Activated gamma-delta T cell (primary cell): ENCODE measurements at regions not wholly inside any gene's neighbourhood (a gene's known extent, or its start where the extent isn't known, plus 50 kb on each side); places are given as distances from the start of the nearest gene placed in this dataset.
"Not testable (repeated sequence)": the region's sequence is repeated elsewhere in the genome, so short reads cannot be mapped to it uniquely, and the experiment has no call there.

Source experiments
- DNase-seq: peaks from one replicate; lab custom pipeline; 2025; lab: John Stamatoyannopoulos, UW

DNA sequence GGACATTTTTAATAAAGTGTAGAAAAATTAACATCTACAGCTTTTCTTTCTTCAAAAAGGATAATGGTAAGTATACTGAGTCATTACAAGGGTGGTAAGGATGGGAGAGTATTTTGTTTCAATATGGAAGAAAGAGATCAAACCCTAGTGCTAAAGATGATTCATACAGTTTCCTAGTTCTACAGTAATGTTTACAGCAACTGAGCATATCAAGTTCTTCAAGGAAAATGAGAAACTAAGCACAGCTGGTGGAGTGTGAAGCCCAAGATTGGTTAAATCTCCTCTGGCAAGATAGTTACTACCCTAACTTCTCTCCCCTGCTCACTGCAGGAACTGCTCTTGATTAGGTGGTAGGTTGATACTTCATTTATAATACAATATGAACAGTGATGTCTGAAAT, 467.5 kb downstream of the XIRP2 start:
- DNase-seq: no peak

DNA sequence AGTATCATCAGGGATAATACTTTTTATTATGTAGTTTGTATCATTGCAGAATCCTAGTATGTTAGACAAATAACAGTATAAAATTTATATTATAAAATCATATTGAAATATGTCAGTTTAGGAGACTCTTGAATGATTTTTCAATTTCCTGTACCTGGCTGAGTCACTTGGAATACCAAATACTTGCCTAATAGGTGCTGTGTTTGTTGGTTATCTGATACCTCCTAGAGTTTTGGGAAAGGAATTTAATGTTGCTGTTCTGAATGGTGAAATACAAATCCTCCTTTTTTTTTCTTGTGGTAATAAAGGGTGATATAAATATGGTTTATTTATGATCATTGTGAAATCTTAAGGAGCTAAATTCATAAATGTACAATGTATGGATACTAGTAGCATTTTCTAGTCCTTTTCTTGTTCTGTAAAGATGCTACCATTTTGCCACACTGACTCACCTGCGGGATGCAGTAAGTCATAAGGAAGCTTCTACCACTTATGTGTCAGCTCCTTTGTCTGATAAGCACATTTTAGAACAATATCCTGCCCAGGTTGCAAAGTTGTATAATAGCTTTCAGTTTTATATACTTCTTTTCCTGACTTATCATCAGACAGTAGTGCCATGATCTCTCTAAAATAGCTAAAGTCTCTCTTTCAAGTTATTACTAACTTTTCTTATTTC, 465.5 kb downstream of the XIRP2 start:
- no peak for DNase-seq

DNA sequence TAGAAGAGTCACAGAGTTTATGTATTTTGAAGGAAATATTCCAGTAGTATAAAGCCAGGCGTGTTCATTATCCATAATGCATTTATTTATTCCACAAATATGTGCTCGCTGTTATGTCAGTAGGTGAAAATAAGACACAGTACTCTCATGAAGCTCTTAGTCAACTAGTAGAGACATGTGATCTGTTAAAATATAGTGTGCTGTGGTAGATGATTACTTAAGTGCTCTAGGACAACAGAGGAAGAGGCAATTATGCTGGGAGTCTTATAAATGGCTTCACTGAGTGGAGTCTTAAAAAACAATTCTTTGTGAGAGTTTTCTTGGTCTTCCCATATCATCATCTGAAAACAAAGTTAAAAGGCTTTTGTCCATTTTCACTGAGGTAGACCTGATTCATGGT, 457.3 kb downstream of the XIRP2 start:
- no peak for DNase-seq

DNA sequence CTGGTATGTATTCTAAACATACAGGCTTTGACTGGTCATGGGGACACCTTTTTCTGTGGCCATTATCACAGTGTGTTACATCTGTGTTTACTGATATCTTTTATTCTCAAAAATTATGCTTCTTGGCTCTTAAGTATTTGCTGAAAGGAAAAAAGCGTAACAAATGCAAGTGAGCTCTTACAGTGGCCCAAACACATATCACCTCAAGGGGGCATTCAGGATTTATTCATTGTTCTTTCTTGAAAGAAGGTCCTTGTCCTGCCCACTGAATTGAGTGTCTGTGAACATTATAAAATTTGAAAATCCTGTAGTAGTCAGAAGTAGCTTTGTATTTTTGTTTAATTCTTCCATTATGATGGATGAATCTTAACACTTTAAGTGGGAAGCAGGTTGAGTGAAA, 454.5 kb downstream of the XIRP2 start:
- DNase-seq: no peak

DNA sequence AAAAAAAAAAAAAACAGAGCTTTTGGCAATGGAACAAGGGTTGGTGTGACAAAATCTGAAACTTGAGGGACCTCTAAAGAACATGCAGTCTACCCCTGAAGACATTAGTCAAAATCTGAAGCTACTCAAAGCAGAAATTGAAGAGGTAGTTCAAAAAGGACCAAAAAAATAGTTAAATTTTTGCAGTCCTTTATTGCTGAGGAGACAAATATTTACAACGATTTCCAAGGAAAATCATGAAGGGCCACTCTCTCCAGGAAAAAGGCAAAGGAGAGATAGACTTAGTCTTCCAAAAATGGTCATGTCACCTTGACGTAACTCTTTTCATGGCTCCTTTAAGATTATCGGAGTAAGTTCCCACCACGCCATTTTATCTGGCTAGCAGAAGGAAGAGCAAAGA, 452.0 kb downstream of the XIRP2 start:
- DNase-seq: no peak

DNA sequence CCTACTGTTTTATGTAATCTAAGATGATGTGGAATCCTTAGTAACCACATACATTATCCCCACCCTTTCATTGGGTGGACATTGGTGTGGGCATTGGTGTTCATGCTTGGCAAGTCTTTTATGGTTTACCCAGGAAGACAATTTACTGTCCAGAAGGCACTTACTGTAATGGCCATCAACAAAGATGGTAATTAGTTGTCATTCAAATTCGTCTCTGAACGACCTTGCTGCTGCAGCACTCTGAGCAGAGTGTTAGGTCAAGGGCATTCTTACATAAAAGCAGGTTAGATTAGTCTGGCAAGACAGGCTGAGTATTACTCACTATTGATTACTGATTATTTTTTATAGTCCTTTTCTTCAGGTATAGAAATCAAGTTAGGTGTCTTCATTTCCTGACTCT, 447.9 kb downstream of the XIRP2 start:
- DNase-seq: no peak

DNA sequence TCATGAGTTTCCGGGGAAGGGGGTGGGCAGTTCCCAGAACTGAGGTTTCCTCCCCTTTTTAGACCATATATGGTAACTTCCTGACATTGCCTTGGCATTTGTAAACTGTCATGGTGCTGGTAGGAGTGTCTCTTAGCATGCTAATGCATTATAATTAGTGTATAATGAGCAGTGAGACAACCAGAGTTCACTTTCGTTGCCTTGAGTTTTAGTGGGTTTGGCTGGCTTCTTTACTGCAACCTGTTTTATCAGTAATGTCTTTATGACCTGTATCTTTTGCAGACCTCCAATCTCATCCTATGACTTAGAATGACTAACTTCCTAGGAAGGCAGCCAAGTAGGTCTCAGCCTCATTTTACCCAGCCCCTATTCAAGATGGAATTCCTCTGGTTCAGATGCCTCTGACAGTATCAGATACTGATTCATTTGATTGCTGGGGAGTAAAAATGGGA, 447.3 kb downstream of the XIRP2 start:
- no peak for DNase-seq

DNA sequence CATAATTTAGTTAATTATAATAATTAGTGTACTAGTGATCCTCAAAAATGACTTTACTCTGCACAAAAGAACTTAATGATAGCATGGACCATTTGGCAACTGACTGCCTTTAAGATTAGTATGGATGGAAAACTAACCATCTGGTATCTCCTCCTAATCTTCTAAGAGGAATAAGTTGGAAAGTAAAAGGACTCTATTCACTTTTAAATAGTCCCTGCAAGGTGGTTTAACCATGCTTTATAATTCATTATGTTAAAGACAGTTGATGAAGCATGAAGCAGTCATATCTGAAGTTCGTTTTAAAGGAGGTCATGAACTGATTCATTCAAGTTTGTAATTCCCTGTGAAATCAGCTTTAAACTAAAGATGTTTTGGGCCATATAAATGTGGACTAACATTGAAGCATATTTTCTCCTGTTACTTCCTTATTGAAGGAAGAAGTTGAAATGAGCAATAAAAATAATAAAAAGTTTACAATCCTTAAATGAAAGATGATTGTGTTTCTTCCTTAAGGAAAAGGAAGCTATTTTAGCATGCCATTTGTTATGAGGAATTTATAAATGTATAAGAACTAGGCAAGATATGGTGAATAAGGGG, 446.0 kb downstream of the XIRP2 start:
- DNase-seq: no peak

DNA sequence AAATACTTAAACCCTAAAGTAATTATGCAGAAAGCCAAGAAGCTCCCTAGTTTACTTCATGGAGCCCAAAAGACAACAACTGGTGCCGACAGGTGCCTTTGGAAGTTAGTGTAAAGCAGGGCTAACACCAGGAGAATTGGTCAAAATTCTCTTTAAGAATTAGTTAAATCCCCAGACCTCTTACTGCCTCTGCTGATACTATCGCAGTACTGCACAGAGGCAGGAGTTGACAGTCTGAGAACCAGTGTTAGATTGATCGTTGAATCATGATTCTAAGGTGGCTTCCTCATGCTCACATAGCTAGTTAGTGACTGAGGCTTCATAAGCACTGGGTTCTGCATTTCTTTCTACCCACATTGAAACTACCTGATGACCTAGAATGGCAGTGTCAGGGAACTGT, 445.0 kb downstream of the XIRP2 start:
- DNase-seq: no peak

DNA sequence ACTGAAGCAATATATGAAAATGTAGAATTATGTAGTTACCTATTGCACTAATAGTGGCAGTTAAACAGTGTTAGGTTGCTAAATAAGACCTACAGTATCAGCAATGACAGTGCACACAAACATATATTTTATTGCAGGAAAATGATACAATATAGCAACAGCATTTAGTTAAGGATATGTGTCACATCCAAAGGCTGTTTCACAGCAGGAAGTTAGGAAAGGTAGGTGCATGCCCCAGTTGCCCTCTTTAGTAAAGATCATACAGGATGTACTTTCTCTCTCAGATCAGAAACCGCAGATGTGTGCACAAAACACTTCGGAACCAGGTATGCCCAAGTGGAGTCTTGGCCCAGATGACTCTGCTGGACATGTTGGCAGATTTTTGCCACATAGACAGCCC, 444.1 kb downstream of the XIRP2 start:
- no peak for DNase-seq

DNA sequence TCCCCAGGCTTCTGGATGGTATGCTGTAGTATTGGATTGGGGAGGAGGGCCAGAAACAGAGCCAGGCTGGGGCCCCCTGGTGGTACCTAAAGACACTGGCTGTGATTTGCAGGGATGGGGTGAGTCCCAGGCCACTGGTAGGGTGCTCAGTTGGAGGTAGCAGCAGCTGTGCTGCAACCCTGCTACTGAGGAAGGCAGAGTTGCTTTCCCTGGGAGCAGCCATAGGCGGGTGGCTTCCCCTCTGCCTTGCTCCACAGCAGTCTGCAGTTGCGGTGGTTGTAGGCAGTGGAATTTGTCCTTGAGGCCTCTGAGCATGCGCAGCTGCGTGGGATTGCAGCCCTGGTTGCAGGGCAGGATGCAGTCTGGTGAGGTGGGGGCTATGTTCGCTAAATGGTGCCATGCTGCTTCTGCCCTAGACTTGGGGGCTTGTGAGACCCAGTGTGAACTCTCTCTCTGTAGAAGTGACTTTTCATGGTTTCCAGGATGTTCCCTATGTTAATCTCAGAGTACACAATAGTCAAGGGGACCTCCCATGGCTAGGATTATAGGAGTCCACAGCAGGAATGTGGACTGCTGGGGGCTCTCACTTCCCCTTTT, 443.5 kb downstream of the XIRP2 start:
- no peak for DNase-seq

DNA sequence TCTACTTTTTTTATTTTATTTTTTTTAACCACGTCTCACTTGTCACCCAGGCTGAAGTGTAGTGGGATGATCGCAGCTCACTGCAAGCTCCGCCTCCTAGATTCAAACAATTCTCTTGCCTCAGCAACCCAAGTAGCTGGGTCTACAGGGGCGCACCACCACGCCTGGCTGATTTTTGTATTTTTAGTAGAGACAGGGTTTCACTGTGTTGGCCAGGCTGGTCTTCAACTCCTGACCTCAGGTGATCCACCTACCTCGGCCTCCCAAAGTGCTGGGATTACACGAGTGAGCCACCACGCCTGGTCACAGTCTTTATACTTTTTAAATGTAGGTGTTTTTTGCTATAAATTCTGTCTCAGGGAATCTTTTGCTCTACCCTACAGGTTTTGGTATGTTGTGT, 440.5 kb downstream of the XIRP2 start:
- not testable (repeated sequence) for DNase-seq

DNA sequence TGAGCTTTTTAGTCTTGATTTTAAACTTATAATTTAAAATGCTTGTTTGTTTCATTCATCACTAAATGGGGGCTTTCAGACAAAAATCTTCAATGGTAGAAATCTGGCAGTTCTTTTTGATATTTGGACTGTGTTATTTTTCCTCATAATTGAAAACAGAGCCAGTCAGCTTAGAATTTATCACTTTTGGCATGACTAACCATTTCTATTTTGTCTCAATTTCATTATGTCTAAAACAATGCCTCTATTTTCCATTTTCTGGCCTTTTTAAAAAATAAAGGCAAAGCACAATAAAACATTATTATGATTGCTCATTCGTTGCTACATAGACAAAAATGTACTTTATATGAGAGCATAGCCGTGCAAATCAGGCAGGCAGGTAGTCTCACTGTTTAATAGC, 434.5 kb downstream of the XIRP2 start:
- DNase-seq: no peak

DNA sequence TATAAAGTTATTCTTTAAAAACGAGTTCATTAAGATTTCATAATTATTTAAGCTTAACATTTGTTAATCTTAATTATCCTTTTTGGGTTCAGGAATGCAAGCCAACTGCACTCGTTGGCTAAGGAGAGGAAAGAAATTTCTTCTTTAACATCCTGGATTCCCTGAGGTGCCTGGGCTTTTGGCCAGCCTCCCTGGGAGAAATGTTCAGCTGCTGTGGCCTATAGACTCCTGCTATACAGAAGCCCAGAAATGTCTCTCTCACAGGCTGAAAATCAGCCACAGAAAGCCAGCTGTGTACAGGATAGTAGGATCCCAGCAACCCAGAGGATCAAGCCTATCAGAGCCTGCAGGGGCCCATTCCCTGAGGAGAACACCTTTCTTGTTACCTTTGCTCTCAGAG, 430.3 kb downstream of the XIRP2 start:
- DNase-seq: no peak

DNA sequence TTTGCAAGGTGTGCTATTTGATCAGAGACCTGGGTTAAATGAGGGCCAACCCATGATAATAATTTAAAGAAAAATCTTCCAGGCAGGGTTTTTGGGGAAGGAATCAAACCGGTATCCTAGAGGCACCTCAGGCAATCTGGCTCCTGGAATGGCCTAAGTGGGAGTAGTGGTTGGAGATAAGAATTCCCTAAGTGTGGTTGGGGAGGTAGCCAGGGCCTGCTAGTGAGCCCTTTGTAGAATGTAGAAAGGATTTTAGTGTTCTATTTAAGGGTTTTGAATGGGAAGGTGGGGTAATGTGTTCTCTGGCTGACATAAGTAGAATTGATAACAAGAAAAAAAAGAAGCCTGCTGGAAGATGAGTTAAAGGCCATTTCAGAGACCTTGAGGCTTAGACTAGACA, 422.2 kb downstream of the XIRP2 start:
- DNase-seq: no peak
